ENCODE measurements at regions not wholly inside any gene's neighbourhood (a gene's known extent, or its start where the extent isn't known, plus 50 kb on each side); places are given as distances from the start of the nearest gene placed in this dataset.
"Not testable (repeated sequence)": the region's sequence is repeated elsewhere in the genome, so short reads cannot be mapped to it uniquely, and the experiment has no call there.

GRCh38 chr1:157371826-157372225 is 180.5 kb downstream of the FCRL5 start:
- no peak overlapping the region for H3K27ac Mint-ChIP-seq
- H3K4me3 Mint-ChIP-seq, result no peak overlapping the region
- H3K27me3 Mint-ChIP-seq, result peaks cover 9 to 13% of the 10 kb centered on the region in 2 donors
- peaks cover 0 to 2% of the 10 kb centered on the region in 2 donors for H3K4me1 Mint-ChIP-seq (ENCODE audit: low read depth in 2 of 2)
- ATAC-seq, result no peak
- no peak for DNase-seq (ENCODE audit: low spot score)
- no peaks in the 10 kb centered on the region for H3K36me3 Mint-ChIP-seq
- no peaks in the 10 kb centered on the region for H3K9me3 Mint-ChIP-seq

- Mint-ChIP-seq H3K27me3 (peaks cover 9 to 13% of the 10 kb centered on the region in 2 donors), H3K4me1 (ENCODE audit: low read depth in 2 of 2) (no peaks in the 10 kb centered on the region), H3K9me3 (no peaks in the 10 kb centered on the region), H3K36me3 (no peaks in the 10 kb centered on the region), H3K4me3 (no peak overlapping the region), H3K27ac (no peak overlapping the region)
- DNase-seq (ENCODE audit: low spot score), result no peak
- no peak for ATAC-seq
Measured at GRCh38 chr1:157371221-157371620, 181.1 kb downstream of the FCRL5 start.

- peak in 1 of 2 donors; percentile 20 for ATAC-seq
- H3K36me3 Mint-ChIP-seq, result no peaks in the 10 kb centered on the region
- H3K4me1 Mint-ChIP-seq (ENCODE audit: low read depth in 2 of 2), result no peaks in the 10 kb centered on the region
- no peak for DNase-seq (ENCODE audit: low spot score)
- peaks cover 9 to 13% of the 10 kb centered on the region in 2 donors for H3K27me3 Mint-ChIP-seq
- no peak overlapping the region for H3K27ac Mint-ChIP-seq
- no peaks in the 10 kb centered on the region for H3K9me3 Mint-ChIP-seq
- H3K4me3 Mint-ChIP-seq, result no peak overlapping the region
Measured at GRCh38 chr1:157370698-157371097, 181.6 kb downstream of the FCRL5 start.

GRCh38 chr1:157369808-157370521 is 182.3 kb downstream of the FCRL5 start:
- H3K27ac Mint-ChIP-seq, result no peak overlapping the region
- H3K27me3 Mint-ChIP-seq, result peaks cover 9 to 13% of the 10 kb centered on the region in 2 donors
- H3K4me1 Mint-ChIP-seq (ENCODE audit: low read depth in 2 of 2), result no peaks in the 10 kb centered on the region
- H3K4me3 Mint-ChIP-seq, result no peak overlapping the region
- ATAC-seq, result peak in 1 of 2 donors; percentile 68
- DNase-seq (ENCODE audit: low spot score), result peak; percentile 63
- H3K9me3 Mint-ChIP-seq, result no peaks in the 10 kb centered on the region
- H3K36me3 Mint-ChIP-seq, result no peaks in the 10 kb centered on the region

GRCh38 chr1:157368941-157369340 is 183.4 kb downstream of the FCRL5 start:
- not testable (repeated sequence) for ATAC-seq; H3K36me3 Mint-ChIP-seq; H3K27ac Mint-ChIP-seq; H3K4me3 Mint-ChIP-seq; H3K4me1 Mint-ChIP-seq (ENCODE audit: low read depth in 2 of 2); DNase-seq (ENCODE audit: low spot score); H3K27me3 Mint-ChIP-seq; H3K9me3 Mint-ChIP-seq

GRCh38 chr1:157368363-157368762 is 184.0 kb downstream of the FCRL5 start:
- H3K4me1 Mint-ChIP-seq (ENCODE audit: low read depth in 2 of 2), result no peaks in the 10 kb centered on the region
- H3K36me3 Mint-ChIP-seq, result no peaks in the 10 kb centered on the region
- DNase-seq (ENCODE audit: low spot score), result no peak

GRCh38 chr1:157367870-157368269 is 184.4 kb downstream of the FCRL5 start:
- Mint-ChIP-seq H3K27ac (no peak overlapping the region), H3K36me3 (no peaks in the 10 kb centered on the region), H3K27me3 (peaks cover 7% of the 10 kb centered on the region in 2 donors), H3K4me3 (no peak overlapping the region), H3K9me3 (no peaks in the 10 kb centered on the region), H3K4me1 (ENCODE audit: low read depth in 2 of 2) (no peaks in the 10 kb centered on the region)
- no peak for DNase-seq (ENCODE audit: low spot score)
- no peak for ATAC-seq

More at GRCh38 chr1:157368363-157368762, 184.0 kb downstream of the FCRL5 start:
- H3K27ac Mint-ChIP-seq, result no peak overlapping the region
- peaks cover 7% of the 10 kb centered on the region in 2 donors for H3K27me3 Mint-ChIP-seq
- H3K9me3 Mint-ChIP-seq, result no peaks in the 10 kb centered on the region
- no peak overlapping the region for H3K4me3 Mint-ChIP-seq
- no peak for ATAC-seq

- no peaks in the 10 kb centered on the region for H3K4me1 Mint-ChIP-seq (ENCODE audit: low read depth in 2 of 2)
- no peaks in the 10 kb centered on the region for H3K9me3 Mint-ChIP-seq
- H3K36me3 Mint-ChIP-seq, result no peaks in the 10 kb centered on the region
- H3K27me3 Mint-ChIP-seq, result peaks cover 7% of the 10 kb centered on the region in 2 donors
- no peak overlapping the region for H3K27ac Mint-ChIP-seq
- no peak overlapping the region for H3K4me3 Mint-ChIP-seq
- DNase-seq (ENCODE audit: low spot score) (no peak), ATAC-seq (no peak)
Measured at GRCh38 chr1:157367091-157367739, 185.1 kb downstream of the FCRL5 start.

- H3K4me1 Mint-ChIP-seq (ENCODE audit: low read depth in 2 of 2), result no peaks in the 10 kb centered on the region
- no peaks in the 10 kb centered on the region for H3K36me3 Mint-ChIP-seq
Measured at GRCh38 chr1:157364612-157365011, 187.7 kb downstream of the FCRL5 start.

GRCh38 chr1:157363660-157364140 is 188.6 kb downstream of the FCRL5 start:
- Mint-ChIP-seq H3K4me3 (no peak overlapping the region), H3K27me3 (peaks cover 5 to 9% of the 10 kb centered on the region in 2 donors), H3K27ac (no peak overlapping the region), H3K4me1 (ENCODE audit: low read depth in 2 of 2) (no peaks in the 10 kb centered on the region), H3K9me3 (no peaks in the 10 kb centered on the region), H3K36me3 (no peaks in the 10 kb centered on the region)
- DNase-seq (ENCODE audit: low spot score), result no peak
- ATAC-seq, result peak in 1 of 2 donors; percentile 53

More at GRCh38 chr1:157364612-157365011, 187.7 kb downstream of the FCRL5 start:
- no peak overlapping the region for H3K27ac Mint-ChIP-seq
- no peak overlapping the region for H3K4me3 Mint-ChIP-seq
- peaks cover 8 to 9% of the 10 kb centered on the region in 2 donors for H3K27me3 Mint-ChIP-seq
- DNase-seq (ENCODE audit: low spot score) (no peak), ATAC-seq (no peak)
- no peaks in the 10 kb centered on the region for H3K9me3 Mint-ChIP-seq

GRCh38 chr1:157360023-157360390 is 192.3 kb downstream of the FCRL5 start:
- no peak for ATAC-seq
- Mint-ChIP-seq H3K27ac (no peak overlapping the region), H3K36me3 (no peaks in the 10 kb centered on the region), H3K4me1 (ENCODE audit: low read depth in 2 of 2) (peaks cover 5 to 6% of the 10 kb centered on the region in 2 donors), H3K9me3 (no peaks in the 10 kb centered on the region), H3K27me3 (peaks cover 4 to 13% of the 10 kb centered on the region in 2 donors), H3K4me3 (no peak overlapping the region)
- no peak for DNase-seq (ENCODE audit: low spot score)

- ATAC-seq (no peak), DNase-seq (ENCODE audit: low spot score) (no peak)
- no peaks in the 10 kb centered on the region for H3K9me3 Mint-ChIP-seq
- H3K4me3 Mint-ChIP-seq, result no peak overlapping the region
- peaks cover 5 to 6% of the 10 kb centered on the region in 2 donors for H3K4me1 Mint-ChIP-seq (ENCODE audit: low read depth in 2 of 2)
- H3K27me3 Mint-ChIP-seq, result peaks cover 4 to 13% of the 10 kb centered on the region in 2 donors
- H3K36me3 Mint-ChIP-seq, result no peaks in the 10 kb centered on the region
- H3K27ac Mint-ChIP-seq, result no peak overlapping the region
Measured at GRCh38 chr1:157359314-157360022, 192.8 kb downstream of the FCRL5 start.

GRCh38 chr1:157357111-157357510 is 195.2 kb downstream of the FCRL5 start:
- peaks cover 5 to 6% of the 10 kb centered on the region in 2 donors for H3K4me1 Mint-ChIP-seq (ENCODE audit: low read depth in 2 of 2)
- no peaks in the 10 kb centered on the region for H3K9me3 Mint-ChIP-seq
- H3K36me3 Mint-ChIP-seq, result no peaks in the 10 kb centered on the region
- H3K27ac Mint-ChIP-seq, result no peak overlapping the region
- H3K27me3 Mint-ChIP-seq, result peaks cover 4 to 13% of the 10 kb centered on the region in 2 donors
- no peak overlapping the region for H3K4me3 Mint-ChIP-seq
- no peak for DNase-seq (ENCODE audit: low spot score)
- ATAC-seq, result no peak

- no peak overlapping the region for H3K27ac Mint-ChIP-seq
- H3K9me3 Mint-ChIP-seq, result no peaks in the 10 kb centered on the region
- peaks cover 5 to 18% of the 10 kb centered on the region in 2 donors for H3K27me3 Mint-ChIP-seq
- no peak for ATAC-seq
- peaks cover 5 to 6% of the 10 kb centered on the region in 2 donors for H3K4me1 Mint-ChIP-seq (ENCODE audit: low read depth in 2 of 2)
- DNase-seq (ENCODE audit: low spot score), result no peak
- H3K36me3 Mint-ChIP-seq, result no peaks in the 10 kb centered on the region
- no peak overlapping the region for H3K4me3 Mint-ChIP-seq
Measured at GRCh38 chr1:157356601-157357000, 195.7 kb downstream of the FCRL5 start.
